ENCODE measurements at regions not wholly inside any gene's neighbourhood (a gene's known extent, or its start where the extent isn't known, plus 50 kb on each side); places are given as distances from the start of the nearest gene placed in this dataset.
A peak's percentile ranks its signal among the peaks of the same experiment; 100 is the strongest.

GRCh38 chr15:88403351-88403791 lies 63.8 kb downstream of the MRPL46 start:
- DNase-seq (ENCODE audit: low spot score): no peak

- no peak for DNase-seq (ENCODE audit: low spot score)
Observed at GRCh38 chr15:88401996-88402656, 65.1 kb downstream of the MRPL46 start.

GRCh38 chr15:88401251-88401995 lies 65.8 kb downstream of the MRPL46 start:
- DNase-seq (ENCODE audit: low spot score): no peak

- DNase-seq (ENCODE audit: low spot score): no peak
Observed at GRCh38 chr15:88400591-88401250, 66.5 kb downstream of the MRPL46 start.

- DNase-seq (ENCODE audit: low spot score): no peak
Observed at GRCh38 chr15:88400084-88400483, 67.1 kb downstream of the MRPL46 start.

GRCh38 chr15:88399021-88399685 lies 68.0 kb downstream of the MRPL46 start:
- no peak for DNase-seq (ENCODE audit: low spot score)

- no peak for DNase-seq (ENCODE audit: low spot score)
Observed at GRCh38 chr15:88398011-88398410, 69.2 kb downstream of the MRPL46 start.

- no peak for DNase-seq (ENCODE audit: low spot score)
Observed at GRCh38 chr15:88397506-88397905, 69.7 kb downstream of the MRPL46 start.

GRCh38 chr15:88395872-88396781 lies 71.1 kb downstream of the MRPL46 start:
- no peak for DNase-seq (ENCODE audit: low spot score)

- no peak for DNase-seq (ENCODE audit: low spot score)
Observed at GRCh38 chr15:88395241-88395640, 71.9 kb downstream of the MRPL46 start.

- no peak for DNase-seq (ENCODE audit: low spot score)
Observed at GRCh38 chr15:88394553-88395145, 72.5 kb downstream of the MRPL46 start.

GRCh38 chr15:88393719-88394519 lies 73.3 kb downstream of the MRPL46 start:
- DNase-seq (ENCODE audit: low spot score): no peak

- DNase-seq (ENCODE audit: low spot score): no peak
Observed at GRCh38 chr15:88391700-88392099, 75.5 kb downstream of the MRPL46 start.

GRCh38 chr15:88391006-88391405 lies 76.2 kb downstream of the MRPL46 start:
- DNase-seq (ENCODE audit: low spot score): no peak

GRCh38 chr15:88390164-88390901 lies 76.9 kb downstream of the MRPL46 start:
- DNase-seq (ENCODE audit: low spot score): no peak

GRCh38 chr15:88389120-88389519 lies 78.1 kb downstream of the MRPL46 start:
- DNase-seq (ENCODE audit: low spot score): no peak

GRCh38 chr15:88388686-88389085 lies 78.5 kb downstream of the MRPL46 start:
- no peak for DNase-seq (ENCODE audit: low spot score)

- peak; percentile 72 for DNase-seq (ENCODE audit: low spot score)
Observed at GRCh38 chr15:88385078-88385700, 82.0 kb downstream of the MRPL46 start.

GRCh38 chr15:88383354-88383753 lies 83.8 kb downstream of the MRPL46 start:
- DNase-seq (ENCODE audit: low spot score): no peak

Measured in RKO (cell line).